GM18909 (cell line): ENCODE measurements at regions not wholly inside any gene's neighbourhood (a gene's known extent, or its start where the extent isn't known, plus 50 kb on each side); places are given as distances from the start of the nearest gene placed in this dataset.

Experiments used
- ATAC-seq: cut with Tn5 transposase; IDR thresholded peaks from one replicate; pipeline ENCODE4 v1.9.1; 2021; ENCODE audit warnings: mild to moderate bottlenecking; ENCODE audit not compliant: unreplicated experiment, poor library complexity

DNA sequence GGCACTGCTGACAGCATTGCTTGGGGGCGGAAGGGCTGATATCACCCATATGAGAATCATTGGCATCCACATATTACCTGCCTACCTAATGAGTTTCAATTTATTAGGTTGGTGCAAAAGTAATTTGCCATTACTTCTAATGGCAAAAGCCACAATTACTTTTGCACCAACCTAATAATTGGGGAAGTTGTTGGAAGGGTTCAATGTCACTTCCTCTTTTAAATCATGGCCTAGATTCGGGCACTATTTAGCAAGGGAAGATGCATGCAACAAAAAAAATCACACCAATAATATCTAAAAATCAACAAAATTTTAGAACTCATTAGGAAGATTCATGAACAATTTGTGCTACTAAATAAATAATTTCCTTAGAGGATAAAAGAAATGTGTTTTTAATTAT, 56.0 kb upstream of the AGTR1 start:
- no peak for ATAC-seq

DNA sequence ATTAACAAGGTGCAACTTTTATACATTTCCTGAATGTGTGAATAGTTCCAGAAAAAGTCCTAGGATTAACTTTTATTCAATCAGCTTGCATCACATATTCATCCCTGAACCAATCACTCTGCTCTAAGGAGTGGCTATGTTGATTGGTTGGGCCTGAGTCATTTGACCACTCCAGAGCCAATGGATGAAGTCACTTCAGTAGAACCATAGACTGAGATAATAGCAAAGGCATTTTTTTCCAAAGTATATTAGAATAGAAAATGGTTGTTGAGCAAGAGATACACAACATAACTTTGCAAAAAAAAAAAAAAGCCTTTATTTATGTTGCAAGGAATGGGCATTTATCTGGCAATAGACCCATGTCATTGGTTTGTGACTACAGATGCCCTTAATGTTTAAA, 55.5 kb upstream of the AGTR1 start:
- no peak for ATAC-seq

DNA sequence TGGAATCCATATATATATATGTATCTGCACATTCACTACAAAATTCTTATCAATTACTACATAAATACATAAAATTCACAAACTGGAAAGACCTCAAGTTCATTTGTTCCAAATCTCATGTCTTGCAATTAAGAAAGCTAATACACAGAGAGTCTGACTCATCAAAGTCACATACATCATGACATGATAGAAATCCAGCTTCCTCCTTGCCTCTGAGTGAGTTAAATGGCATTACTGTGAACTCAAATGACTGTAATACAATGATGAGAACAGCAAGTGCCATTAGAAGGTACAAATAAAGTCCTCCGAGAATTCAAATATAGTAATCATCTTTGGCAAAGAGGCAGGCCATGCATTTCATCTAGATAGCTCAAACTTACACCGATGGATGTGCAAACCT, 55.1 kb upstream of the AGTR1 start:
- ATAC-seq = no peak

DNA sequence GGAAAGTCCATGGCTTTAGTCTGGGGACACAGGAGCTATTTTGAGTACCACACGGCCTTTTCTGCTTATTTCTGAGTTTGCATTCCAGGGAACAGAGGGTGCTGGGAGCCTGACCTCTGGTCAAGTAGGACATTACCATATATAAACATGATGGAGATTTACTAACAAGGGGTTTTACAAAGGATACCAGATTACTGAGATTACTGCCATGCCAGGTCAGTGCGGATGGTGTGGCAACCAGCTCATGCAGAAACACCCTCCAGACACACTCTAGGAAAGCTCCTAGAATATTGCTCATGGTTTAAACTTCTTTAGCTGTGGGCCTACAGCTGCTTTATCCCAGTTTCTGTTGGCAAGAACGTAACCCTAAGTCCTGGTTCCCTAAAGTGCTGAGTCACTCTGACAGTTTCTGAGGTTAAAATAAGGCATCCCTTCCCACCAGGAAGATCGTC, 54.3 kb upstream of the AGTR1 start:
- no peak for ATAC-seq

DNA sequence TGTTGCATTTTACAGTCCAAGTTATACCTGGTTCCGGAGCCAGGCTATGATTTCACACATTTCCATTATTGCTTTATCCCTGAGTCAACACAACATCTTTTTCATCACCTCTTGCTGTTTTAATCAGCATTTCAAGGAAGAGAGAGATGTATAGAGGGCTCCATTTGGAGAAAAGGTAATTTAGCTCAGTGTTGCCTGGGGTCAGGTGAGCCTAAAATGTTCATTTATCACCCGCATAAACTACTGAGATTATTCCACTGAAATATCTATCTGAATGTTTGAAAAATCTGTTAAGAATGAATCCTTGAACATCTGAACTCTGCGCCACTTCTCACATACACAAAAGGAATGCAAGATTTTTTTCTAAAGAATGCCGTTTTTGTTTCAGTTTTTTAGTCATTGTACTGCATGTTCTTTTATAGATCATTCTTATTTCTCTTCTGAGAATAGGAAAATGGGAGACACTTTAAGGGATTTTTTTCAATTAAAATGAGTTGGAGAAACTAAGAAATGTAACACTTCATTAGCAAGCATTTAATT, 51.5 kb upstream of the AGTR1 start:
- no peak for ATAC-seq
